PC-3 (cell line): ENCODE measurements at regions not wholly inside any gene's neighbourhood (a gene's known extent, or its start where the extent isn't known, plus 50 kb on each side); places are given as distances from the start of the nearest gene placed in this dataset.

ENCODE experiments used
- ATAC-seq: fragments of 200-7000 bp; cut with Tn5 transposase; 2 replicates; pipeline ENCODE4 v1.9.1; 2020; ENCODE audit warnings: mild to moderate bottlenecking, moderate library complexity
- BruUV-seq: library from RNA; stranded (reverse); fragments of 400-500 nt; replicated peaks from 2 replicates; lab custom pipeline; 2021; lab: Mats Ljungman, UMichigan
- CTCF ChIA-PET: fragments of 300-600 bp; sonication (Branson Sonifier 250); formaldehyde crosslinking; loops from one replicate; lab custom pipeline; 2022; ENCODE audit warnings: antibody characterized with exemption; lab: Charles Lee
- POLR2A ChIA-PET: fragments of 300-600 bp; sonication (Branson Sonifier 250); formaldehyde crosslinking; loops from one replicate; lab custom pipeline; 2022; ENCODE audit warnings: antibody characterized with exemption; ENCODE audit not compliant: unreplicated experiment; lab: Charles Lee
- DNase-seq: peaks from one replicate; pipeline ENCODE4 v3.0.0-alpha.2; 2015
- H2AFZ ChIP-seq: fragments of 300-600 bp; sonication (generic); 2 replicates; pipeline ENCODE4 v1.6.0; 2016; ENCODE audit warnings: antibody characterized with exemption, low read length
- H3F3A ChIP-seq: fragments of 300-600 bp; sonication (generic); one replicate; pipeline ENCODE4 v1.6.0; 2017; ENCODE audit warnings: antibody characterized with exemption, low read length, control low read depth, mild to moderate bottlenecking; ENCODE audit not compliant: unreplicated experiment
- H3K27ac ChIP-seq: fragments of 300-600 bp; sonication (generic); 2 replicates; pipeline ENCODE4 v1.5.1; 2016; ENCODE audit warnings: mild to moderate bottlenecking, low read length
- H3K27me3 ChIP-seq: fragments of 300-600 bp; sonication (generic); 2 replicates; pipeline ENCODE4 v1.6.1; 2016; ENCODE audit warnings: low read length, mixed read lengths
- H3K36me3 ChIP-seq: fragments of 300-600 bp; sonication (generic); 2 replicates; pipeline ENCODE4 v1.6.1; 2016; ENCODE audit warnings: low read depth, mixed run types, low read length, mixed read lengths
- H3K4me1 ChIP-seq: fragments of 300-600 bp; sonication (generic); 2 replicates; pipeline ENCODE4 v1.5.1; 2016; ENCODE audit warnings: low read length; ENCODE audit not compliant: insufficient read depth
- H3K4me2 ChIP-seq: fragments of 300-600 bp; sonication (generic); 2 replicates; pipeline ENCODE4 v1.6.0; 2016; ENCODE audit warnings: low read length
- H3K4me3 ChIP-seq: fragments of 300-600 bp; sonication (generic); 2 replicates; pipeline ENCODE4 v1.5.1; 2016; ENCODE audit warnings: mild to moderate bottlenecking, low read length, mixed read lengths
- H3K79me2 ChIP-seq: fragments of 300-600 bp; sonication (generic); 2 replicates; pipeline ENCODE4 v1.6.1; 2017; ENCODE audit warnings: low read length, mixed read lengths
- H3K9ac ChIP-seq: fragments of 300-600 bp; sonication (generic); 2 replicates; pipeline ENCODE4 v1.6.0; 2016; ENCODE audit warnings: mild to moderate bottlenecking, low read length
- H3K9me2 ChIP-seq: fragments of 300-600 bp; sonication (generic); replicated peaks from 2 replicates; pipeline ENCODE4 v1.6.1; 2016; ENCODE audit warnings: mixed run types, low read length, mixed read lengths
- H3K9me3 ChIP-seq: fragments of 300-600 bp; sonication (generic); 2 replicates; pipeline ENCODE4 v1.6.1; 2016; ENCODE audit warnings: low read length, mixed read lengths
- H4K20me1 ChIP-seq: fragments of 300-600 bp; sonication (generic); 2 replicates; pipeline ENCODE4 v1.6.1; 2016; ENCODE audit warnings: low read length, mixed read lengths
- EZH2 ChIP-seq: fragments of 300-600 bp; sonication (generic); IDR thresholded peaks from one replicate; pipeline ENCODE4 v1.6.1; 2017; ENCODE audit warnings: antibody characterized with exemption, mild to moderate bottlenecking, low read length; ENCODE audit not compliant: unreplicated experiment
- EZH2phosphoT487 ChIP-seq: fragments of 300-600 bp; sonication (generic); IDR thresholded peaks from 2 replicates; pipeline ENCODE4 v1.6.1; 2018; ENCODE audit warnings: mild to moderate bottlenecking, antibody characterized with exemption, low read length, borderline replicate concordance
- intact Hi-C: fragments of 100-400 bp; cut with micrococcal nuclease; formaldehyde crosslinking; loops from 2 replicates; pipeline ENCODE4 v1.9.0; 2023
- TF ChIP-seq, protein P1 (sequence below): fragments of 300-600 bp; sonication (generic); conservative IDR thresholded peaks from 2 replicates; pipeline ENCODE4 v1.5.1; 2017; ENCODE audit warnings: antibody characterized with exemption, low read depth, mild to moderate bottlenecking, low read length

DNA sequence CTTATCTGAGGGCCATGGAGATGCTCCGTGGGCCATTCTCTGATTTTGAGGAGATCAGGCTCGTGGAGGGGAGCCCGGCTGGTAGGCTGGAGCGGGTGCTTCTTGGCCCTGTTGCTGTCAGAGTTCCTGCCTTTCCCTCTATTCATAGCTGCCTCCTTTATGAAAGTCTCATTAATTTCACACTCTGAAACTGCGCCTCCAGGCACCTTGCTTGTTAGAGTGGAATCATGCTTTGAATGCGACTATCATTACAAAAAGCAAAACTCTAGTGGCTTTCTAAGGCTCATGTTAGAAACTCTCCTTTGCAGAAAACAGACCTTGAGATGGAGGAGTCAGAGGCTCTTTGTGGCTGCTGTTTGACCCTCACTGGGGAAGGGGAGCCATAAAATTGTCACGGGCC, 131.0 kb upstream of the SNTG2 start:
- TF ChIP-seq EZH2phosphoT487 (no peak), EZH2 (no peak)
- TF ChIP-seq, protein P1, sequence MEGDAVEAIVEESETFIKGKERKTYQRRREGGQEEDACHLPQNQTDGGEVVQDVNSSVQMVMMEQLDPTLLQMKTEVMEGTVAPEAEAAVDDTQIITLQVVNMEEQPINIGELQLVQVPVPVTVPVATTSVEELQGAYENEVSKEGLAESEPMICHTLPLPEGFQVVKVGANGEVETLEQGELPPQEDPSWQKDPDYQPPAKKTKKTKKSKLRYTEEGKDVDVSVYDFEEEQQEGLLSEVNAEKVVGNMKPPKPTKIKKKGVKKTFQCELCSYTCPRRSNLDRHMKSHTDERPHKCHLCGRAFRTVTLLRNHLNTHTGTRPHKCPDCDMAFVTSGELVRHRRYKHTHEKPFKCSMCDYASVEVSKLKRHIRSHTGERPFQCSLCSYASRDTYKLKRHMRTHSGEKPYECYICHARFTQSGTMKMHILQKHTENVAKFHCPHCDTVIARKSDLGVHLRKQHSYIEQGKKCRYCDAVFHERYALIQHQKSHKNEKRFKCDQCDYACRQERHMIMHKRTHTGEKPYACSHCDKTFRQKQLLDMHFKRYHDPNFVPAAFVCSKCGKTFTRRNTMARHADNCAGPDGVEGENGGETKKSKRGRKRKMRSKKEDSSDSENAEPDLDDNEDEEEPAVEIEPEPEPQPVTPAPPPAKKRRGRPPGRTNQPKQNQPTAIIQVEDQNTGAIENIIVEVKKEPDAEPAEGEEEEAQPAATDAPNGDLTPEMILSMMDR, result no peak
- no peak for DNase-seq
- no peak overlapping the region for H2AFZ ChIP-seq
- H3K27me3 ChIP-seq, result peaks cover 98% of the 10 kb centered on the region
- no peaks in the 10 kb centered on the region for H3K9me2 ChIP-seq
- H3K9me3 ChIP-seq, result no peaks in the 10 kb centered on the region
- H3K4me1 ChIP-seq, result no peaks in the 10 kb centered on the region
- no TSS peak for BruUV-seq
- intact Hi-C loops, result no loop called here
- no peaks in the 10 kb centered on the region for H4K20me1 ChIP-seq
- ChIA-PET CTCF (no interaction called here), POLR2A (no interaction called here)
- H3K4me2 ChIP-seq, result no peak overlapping the region
- no peaks in the 10 kb centered on the region for H3K36me3 ChIP-seq
- H3K9ac ChIP-seq, result no peak overlapping the region
- no peak overlapping the region for H3K27ac ChIP-seq
- ATAC-seq, result no peak
- no peaks in the 10 kb centered on the region for H3F3A ChIP-seq
- no peak overlapping the region for H3K4me3 ChIP-seq
- no peaks in the 10 kb centered on the region for H3K79me2 ChIP-seq

DNA sequence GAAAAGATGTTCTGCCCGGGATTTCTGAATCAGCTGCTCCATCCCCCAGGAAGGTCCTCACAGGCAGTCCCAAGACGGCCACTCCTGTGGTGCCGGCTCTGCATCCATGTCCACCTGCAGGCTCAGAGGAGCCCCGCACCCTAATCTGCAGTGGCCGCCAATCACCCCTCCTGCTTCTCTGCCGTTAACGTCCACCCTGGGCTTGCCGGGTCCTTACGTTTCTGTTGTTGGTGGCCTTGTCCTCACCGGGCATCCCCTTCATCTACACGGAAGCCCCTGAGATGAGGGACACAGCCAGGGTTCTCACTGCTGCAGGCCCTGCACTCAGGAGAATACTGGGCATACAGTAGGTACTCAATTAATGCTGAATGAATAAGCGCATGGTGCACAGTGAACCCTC, 131.5 kb upstream of the SNTG2 start:
- no peaks in the 10 kb centered on the region for H3K9me2 ChIP-seq
- no peaks in the 10 kb centered on the region for H3K9me3 ChIP-seq
- intact Hi-C loops, result no loop called here
- H3K9ac ChIP-seq, result no peak overlapping the region
- no peaks in the 10 kb centered on the region for H3K36me3 ChIP-seq
- H2AFZ ChIP-seq, result no peak overlapping the region
- no peaks in the 10 kb centered on the region for H3F3A ChIP-seq
- H3K79me2 ChIP-seq, result no peaks in the 10 kb centered on the region
- ATAC-seq (no peak), DNase-seq (no peak)
- H3K27ac ChIP-seq, result no peak overlapping the region
- CTCF ChIA-PET, result no interaction called here
- POLR2A ChIA-PET, result no interaction called here
- peaks cover 98% of the 10 kb centered on the region for H3K27me3 ChIP-seq
- no peaks in the 10 kb centered on the region for H3K4me1 ChIP-seq
- no peaks in the 10 kb centered on the region for H4K20me1 ChIP-seq
- BruUV-seq, result no TSS peak
- no peak for TF ChIP-seq EZH2
- TF ChIP-seq EZH2phosphoT487, result no peak
- TF ChIP-seq, protein P1, result no peak
- no peak overlapping the region for H3K4me3 ChIP-seq
- no peak overlapping the region for H3K4me2 ChIP-seq

DNA sequence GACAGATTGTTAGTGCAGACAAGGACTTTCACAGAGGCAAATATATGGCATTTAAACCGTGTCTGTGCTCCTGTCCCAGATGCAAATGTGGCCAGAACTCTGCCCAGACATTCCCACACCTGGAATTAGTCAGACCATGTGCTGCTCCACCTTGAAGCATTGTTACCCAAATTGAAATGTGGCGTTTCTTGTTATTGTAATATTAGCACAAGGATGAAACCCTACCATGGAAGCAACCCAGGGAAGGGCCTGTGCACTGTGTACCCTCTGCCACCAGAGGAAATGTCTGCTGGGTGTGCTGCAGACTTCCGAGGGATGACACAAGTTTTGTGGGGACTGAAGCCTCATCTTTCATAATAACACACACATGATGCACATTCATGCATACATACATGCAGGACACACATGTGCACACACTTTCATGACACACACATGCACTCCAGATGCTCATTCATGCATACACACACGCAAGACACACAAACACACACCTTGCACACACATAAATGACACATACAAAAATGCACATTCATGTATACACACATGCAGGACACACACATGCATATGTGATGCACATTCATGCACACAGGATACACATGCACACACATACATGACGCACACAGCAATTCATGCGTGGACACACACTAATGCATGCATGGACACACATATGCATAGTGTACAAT, 133.2 kb upstream of the SNTG2 start:
- Histone ChIP-seq H3K4me3 (no peak overlapping the region), H3K27me3 (peaks cover 89% of the 10 kb centered on the region), H3F3A (no peaks in the 10 kb centered on the region), H3K79me2 (no peaks in the 10 kb centered on the region), H3K4me1 (no peaks in the 10 kb centered on the region), H3K4me2 (no peak overlapping the region), H3K9ac (no peak overlapping the region), H2AFZ (no peak overlapping the region), H4K20me1 (no peaks in the 10 kb centered on the region), H3K36me3 (no peaks in the 10 kb centered on the region), H3K9me2 (no peaks in the 10 kb centered on the region), H3K9me3 (no peaks in the 10 kb centered on the region), H3K27ac (no peak overlapping the region)
- no peak for ATAC-seq
- no peak for DNase-seq
- no TSS peak for BruUV-seq
- intact Hi-C loops, result no loop called here
- TF ChIP-seq EZH2phosphoT487, result no peak
- TF ChIP-seq, protein P1, result no peak
- TF ChIP-seq EZH2, result no peak
- POLR2A ChIA-PET, result no interaction called here
- CTCF ChIA-PET, result no interaction called here
